GM23248 (cell line): ENCODE measurements at regions not wholly inside any gene's neighbourhood (a gene's known extent, or its start where the extent isn't known, plus 50 kb on each side); places are given as distances from the start of the nearest gene placed in this dataset.
A peak's percentile ranks its signal among the peaks of the same experiment; 100 is the strongest.

Experiments
- DNase-seq: peaks from one replicate; pipeline ENCODE4 v3.0.0-alpha.2; 2015
- H2AFZ ChIP-seq: fragments of 200-600 bp; sonication (generic); 2 replicates; pipeline ENCODE4 v1.6.1; 2016; ENCODE audit warnings: antibody characterized with exemption
- H3F3A ChIP-seq: fragments of 200-600 bp; sonication (generic); 2 replicates; pipeline ENCODE4 v1.6.1; 2016; ENCODE audit warnings: mild to moderate bottlenecking, antibody characterized with exemption, mixed run types; ENCODE audit not compliant: insufficient read depth
- H3K27ac ChIP-seq: fragments of 200-600 bp; sonication (generic); 2 replicates; pipeline ENCODE4 v1.5.1; 2016; ENCODE audit warnings: mild to moderate bottlenecking
- H3K27me3 ChIP-seq: fragments of 200-600 bp; sonication (generic); replicated peaks from 2 replicates; pipeline ENCODE4 v1.6.1; 2016; ENCODE audit warnings: mild to moderate bottlenecking; ENCODE audit not compliant: insufficient read depth
- H3K36me3 ChIP-seq: fragments of 200-600 bp; sonication (generic); 2 replicates; pipeline ENCODE4 v1.6.1; 2016; ENCODE audit warnings: low read depth, mild to moderate bottlenecking
- H3K4me1 ChIP-seq: fragments of 200-600 bp; sonication (generic); 2 replicates; pipeline ENCODE4 v1.6.1; 2016; ENCODE audit warnings: mild to moderate bottlenecking; ENCODE audit not compliant: insufficient read depth
- H3K4me2 ChIP-seq: fragments of 200-600 bp; sonication (generic); one replicate; pipeline ENCODE4 v1.6.1; 2016; ENCODE audit warnings: mild to moderate bottlenecking; ENCODE audit not compliant: unreplicated experiment
- H3K4me3 ChIP-seq: fragments of 200-600 bp; sonication (generic); 2 replicates; pipeline ENCODE4 v1.5.1; 2016; ENCODE audit warnings: mild to moderate bottlenecking
- H3K79me2 ChIP-seq: fragments of 200-600 bp; sonication (generic); 2 replicates; pipeline ENCODE4 v1.6.1; 2016; ENCODE audit warnings: mild to moderate bottlenecking; ENCODE audit not compliant: insufficient read depth
- H3K9ac ChIP-seq: fragments of 200-600 bp; sonication (generic); 2 replicates; pipeline ENCODE4 v1.6.1; 2016; ENCODE audit warnings: mild to moderate bottlenecking
- H3K9me2 ChIP-seq: fragments of 200-600 bp; sonication (generic); 2 replicates; pipeline ENCODE4 v1.6.1; 2016; ENCODE audit warnings: mixed run types, mild to moderate bottlenecking, moderate library complexity; ENCODE audit not compliant: insufficient read depth
- H3K9me3 ChIP-seq: fragments of 200-600 bp; sonication (generic); one replicate; pipeline ENCODE4 v1.6.1; 2017; ENCODE audit warnings: low read depth
- H4K20me1 ChIP-seq: fragments of 200-600 bp; sonication (generic); 2 replicates; pipeline ENCODE4 v1.6.0; 2016; ENCODE audit not compliant: insufficient read depth
- EZH2 ChIP-seq: fragments of 200-600 bp; sonication (generic); IDR thresholded peaks from 2 replicates; pipeline ENCODE4 v1.6.1; 2018; ENCODE audit warnings: antibody characterized with exemption, mild to moderate bottlenecking; ENCODE audit not compliant: insufficient read depth, poor library complexity, severe bottlenecking
- EZH2phosphoT487 ChIP-seq: fragments of 200-600 bp; sonication (generic); IDR thresholded peaks from 2 replicates; pipeline ENCODE4 v1.6.1; 2018; ENCODE audit warnings: antibody characterized with exemption, moderate library complexity, mild to moderate bottlenecking, low read depth; ENCODE audit not compliant: insufficient read depth
- WGBS, 2 experiments: methylation state at CpG; one replicate each; pipeline ENCODE4 v1.1.6; 2015 to 2017; ENCODE audit warnings: low lambda C conversion rate in 2 of 2, low coverage in 1 of 2; ENCODE audit errors: missing lambda C conversion rate in 2 of 2; 5-methylcytosine and 5-hydroxymethylcytosine counted together
- in situ Hi-C: fragments of 300-500 bp; cut with MboI; formaldehyde crosslinking; loops from 2 replicates; pipeline ENCODE4 v1.15.0; 2020

- no peak for DNase-seq
- H3K79me2 ChIP-seq = no peaks in the 10 kb centered on the region
- H3K4me1 ChIP-seq = peaks cover 20% of the 10 kb centered on the region
- no peaks in the 10 kb centered on the region for H3K36me3 ChIP-seq
- peaks cover 30% of the 10 kb centered on the region for H3F3A ChIP-seq
- H3K27ac ChIP-seq = no peak overlapping the region
- no peaks in the 10 kb centered on the region for H3K9me2 ChIP-seq
- whole genome bisulfite sequencing, 2 experiments = 94% methylated on average over 6 of the region's 6 CpGs
- no peak overlapping the region for H3K9ac ChIP-seq
- no peaks in the 10 kb centered on the region for H4K20me1 ChIP-seq
- in situ Hi-C loops = no loop called here
- TF ChIP-seq EZH2phosphoT487 = no peak
- no peak for TF ChIP-seq EZH2
- no peaks in the 10 kb centered on the region for H3K9me3 ChIP-seq
- no peaks in the 10 kb centered on the region for H3K27me3 ChIP-seq
- H3K4me2 ChIP-seq = no peak overlapping the region
- H3K4me3 ChIP-seq = no peak overlapping the region
- H2AFZ ChIP-seq = no peak overlapping the region
Measured at GRCh38 chr2:45289997-45290709, 280.9 kb upstream of the SIX2 start.

DNA sequence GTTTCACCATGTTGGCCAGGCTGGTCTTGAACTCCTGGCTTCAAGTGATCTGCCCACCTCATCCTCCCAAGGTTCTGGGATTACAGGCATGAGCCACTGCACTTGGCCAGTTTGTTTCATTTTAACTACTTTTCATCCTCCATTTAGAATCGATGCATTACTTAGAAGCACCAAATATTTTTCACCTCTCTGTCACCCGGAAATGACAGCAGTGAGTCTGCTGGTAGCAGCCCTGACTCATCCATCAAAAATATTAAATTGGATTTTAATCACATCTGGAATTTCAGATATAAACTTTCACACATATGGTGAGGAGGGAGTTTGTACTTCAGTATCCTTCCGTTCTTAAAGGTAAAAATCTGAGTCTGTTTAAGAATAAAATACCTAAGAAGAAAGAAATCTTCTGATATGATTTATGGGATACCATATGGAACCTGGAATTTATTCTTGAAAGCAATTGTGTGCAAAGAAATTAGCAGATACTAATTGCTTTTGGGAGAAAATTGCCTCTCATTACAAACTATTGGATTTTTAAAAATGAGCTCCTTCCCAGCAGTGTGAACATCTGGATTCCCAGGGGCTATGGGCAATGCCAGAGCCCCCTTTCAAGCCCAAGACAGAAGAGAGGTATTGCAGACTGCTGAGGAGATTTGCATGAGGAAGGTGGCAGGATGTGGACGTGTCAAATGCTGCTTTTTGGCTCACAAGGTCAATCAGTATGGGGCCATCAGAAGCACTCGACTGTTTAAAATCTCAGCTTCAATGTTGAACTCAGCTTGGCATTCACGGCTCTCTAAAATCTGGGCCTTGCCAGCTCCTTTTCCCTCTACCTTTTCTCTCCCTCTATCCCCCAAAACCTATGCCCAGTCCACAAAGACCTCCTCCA lies 279.5 kb upstream of the SIX2 start:
- Histone ChIP-seq H3K4me1 (peaks cover 22% of the 10 kb centered on the region), H3K27ac (no peak overlapping the region), H4K20me1 (no peaks in the 10 kb centered on the region), H3F3A (peaks cover 34% of the 10 kb centered on the region), H3K27me3 (no peaks in the 10 kb centered on the region), H2AFZ (no peak overlapping the region), H3K4me3 (no peak overlapping the region), H3K4me2 (no peak overlapping the region), H3K79me2 (no peaks in the 10 kb centered on the region), H3K9me2 (no peaks in the 10 kb centered on the region), H3K9ac (no peak overlapping the region), H3K36me3 (no peaks in the 10 kb centered on the region), H3K9me3 (no peaks in the 10 kb centered on the region)
- no peak for TF ChIP-seq EZH2
- TF ChIP-seq EZH2phosphoT487 = no peak
- in situ Hi-C loops = no loop called here
- 66 to 67% methylated on average over 6 of the region's 6 CpGs for WGBS, 2 experiments
- peak; percentile 71 for DNase-seq

GRCh38 chr2:45287045-45287444 lies 277.8 kb upstream of the SIX2 start:
- in situ Hi-C loops = no loop called here
- Histone ChIP-seq H3K27me3 (no peaks in the 10 kb centered on the region), H4K20me1 (no peaks in the 10 kb centered on the region), H3K27ac (no peak overlapping the region), H3F3A (peaks cover 30% of the 10 kb centered on the region), H3K9me2 (no peaks in the 10 kb centered on the region), H3K4me3 (no peak overlapping the region), H2AFZ (no peak overlapping the region), H3K4me2 (no peak overlapping the region), H3K4me1 (peaks cover 27% of the 10 kb centered on the region), H3K9me3 (no peaks in the 10 kb centered on the region), H3K36me3 (no peaks in the 10 kb centered on the region), H3K79me2 (no peaks in the 10 kb centered on the region), H3K9ac (no peak overlapping the region)
- WGBS, 2 experiments = 86 to 88% methylated on average over 4 of the region's 4 CpGs
- TF ChIP-seq EZH2 (no peak), EZH2phosphoT487 (no peak)
- no peak for DNase-seq

- no peak for TF ChIP-seq EZH2phosphoT487
- TF ChIP-seq EZH2 = no peak
- H3K79me2 ChIP-seq = no peaks in the 10 kb centered on the region
- no peaks in the 10 kb centered on the region for H4K20me1 ChIP-seq
- H3K4me1 ChIP-seq = peaks cover 23% of the 10 kb centered on the region
- H3K4me2 ChIP-seq = no peak overlapping the region
- peak; percentile 44 for DNase-seq
- no peaks in the 10 kb centered on the region for H3K36me3 ChIP-seq
- H3K9me2 ChIP-seq = no peaks in the 10 kb centered on the region
- H3K27ac ChIP-seq = no peak overlapping the region
- no peak overlapping the region for H3K9ac ChIP-seq
- in situ Hi-C loops = no loop called here
- H3K27me3 ChIP-seq = no peaks in the 10 kb centered on the region
- peaks cover 21% of the 10 kb centered on the region; the same call in 1 of the 2 replicates for H3F3A ChIP-seq
- WGBS, 2 experiments = 20 to 30% methylated on average over 4 of the region's 4 CpGs
- no peak overlapping the region for H2AFZ ChIP-seq
- H3K9me3 ChIP-seq = no peaks in the 10 kb centered on the region
- no peak overlapping the region for H3K4me3 ChIP-seq
Measured at GRCh38 chr2:45285771-45286390, 276.6 kb upstream of the SIX2 start.
